ENCODE measurements at regions not wholly inside any gene's neighbourhood (a gene's known extent, or its start where the extent isn't known, plus 50 kb on each side); places are given as distances from the start of the nearest gene placed in this dataset.

GRCh38 chr2:205880048-205880447 lies 197.7 kb downstream of the NRP2 start:
- no peak overlapping the region for H3K27ac ChIP-seq (ENCODE audit: low read length)
- CTCF ChIA-PET, result no interaction called here
- no peaks in the 10 kb centered on the region for H3K4me1 ChIP-seq (ENCODE audit: control insufficient read depth, insufficient read depth, low read length)
- no TSS peak for BruUV-seq (replicated peaks)
- no peak for TF ChIP-seq POLR2AphosphoS5 (IDR thresholded peaks at IDR 0.05; ENCODE audit: low read depth, low read length)
- intact Hi-C loops (cut with micrococcal nuclease; ENCODE audit: unreplicated experiment), result no loop called here
- ATAC-seq (no peak), DNase-seq (ENCODE audit: low read depth, low spot score) (no peak)
- no peaks in the 10 kb centered on the region for H3K9me3 ChIP-seq (ENCODE audit: control insufficient read depth, insufficient read depth, low read depth, low read length)
- no peaks in the 10 kb centered on the region for H3K36me3 ChIP-seq (ENCODE audit: control insufficient read depth, insufficient read depth, low read length)
- H3K4me3 ChIP-seq (ENCODE audit: low read depth in 2 of 2, low read length in 2 of 2), result no peak overlapping the region
- POLR2A ChIA-PET, result no interaction called here
- in situ Hi-C loops (cut with HindIII; ENCODE audit: low pct_unique_long_range_greater_than_20kb, low sequenced_read_pairs), result no loop called here
- H3K27me3 ChIP-seq (ENCODE audit: control insufficient read depth, insufficient read depth, low read length), result no peaks in the 10 kb centered on the region

- BruUV-seq (replicated peaks), result no TSS peak
- POLR2A ChIA-PET, result no interaction called here
- H3K4me3 ChIP-seq (ENCODE audit: low read depth in 2 of 2, low read length in 2 of 2), result no peak overlapping the region
- intact Hi-C loops (cut with micrococcal nuclease; ENCODE audit: unreplicated experiment) (no loop called here), in situ Hi-C loops (cut with HindIII; ENCODE audit: low pct_unique_long_range_greater_than_20kb, low sequenced_read_pairs) (no loop called here)
- no peaks in the 10 kb centered on the region for H3K36me3 ChIP-seq (ENCODE audit: control insufficient read depth, insufficient read depth, low read length)
- no peak for TF ChIP-seq CTCF (IDR thresholded peaks at IDR 0.05)
- TF ChIP-seq SIN3A (IDR thresholded peaks at IDR 0.05; ENCODE audit: borderline replicate concordance, insufficient read depth, low read depth, low read length), result no peak
- no peak for TF ChIP-seq TCF7L2 (IDR thresholded peaks at IDR 0.05; ENCODE audit: low read depth, low read length)
- TF ChIP-seq POLR2AphosphoS5 (IDR thresholded peaks at IDR 0.05; ENCODE audit: low read depth, low read length), result no peak
- TF ChIP-seq REST (IDR thresholded peaks at IDR 0.05; ENCODE audit: insufficient read depth in 1 of 2, low read depth in 2 of 2, low read length in 1 of 2), result no peak
- H3K9me3 ChIP-seq (ENCODE audit: control insufficient read depth, insufficient read depth, low read depth, low read length), result no peaks in the 10 kb centered on the region
- H3K4me1 ChIP-seq (ENCODE audit: control insufficient read depth, insufficient read depth, low read length), result no peaks in the 10 kb centered on the region
- no peak overlapping the region for H3K27ac ChIP-seq (ENCODE audit: low read length)
- ATAC-seq, result no peak; the same call in 1 of the 2 replicates
- CTCF ChIA-PET, result no interaction called here
- no peaks in the 10 kb centered on the region for H3K27me3 ChIP-seq (ENCODE audit: control insufficient read depth, insufficient read depth, low read length)
- DNase-seq (ENCODE audit: low read depth, low spot score), result no peak
Measured at GRCh38 chr2:205878999-205879762, 196.9 kb downstream of the NRP2 start.

- intact Hi-C loops (cut with micrococcal nuclease; ENCODE audit: unreplicated experiment), result no loop called here
Measured at GRCh38 chr2:205877496-205877895, 195.2 kb downstream of the NRP2 start.

More at GRCh38 chr2:205877496-205877895, 195.2 kb downstream of the NRP2 start:
- no TSS peak for BruUV-seq (replicated peaks)
- ChIA-PET CTCF (no interaction called here), POLR2A (no interaction called here)
- in situ Hi-C loops (cut with HindIII; ENCODE audit: low pct_unique_long_range_greater_than_20kb, low sequenced_read_pairs), result no loop called here
- Histone ChIP-seq H3K36me3 (ENCODE audit: control insufficient read depth, insufficient read depth, low read length) (no peaks in the 10 kb centered on the region), H3K27me3 (ENCODE audit: control insufficient read depth, insufficient read depth, low read length) (no peaks in the 10 kb centered on the region), H3K4me3 (ENCODE audit: low read depth in 2 of 2, low read length in 2 of 2) (no peak overlapping the region), H3K9me3 (ENCODE audit: control insufficient read depth, insufficient read depth, low read depth, low read length) (no peaks in the 10 kb centered on the region), H3K4me1 (ENCODE audit: control insufficient read depth, insufficient read depth, low read length) (no peaks in the 10 kb centered on the region), H3K27ac (ENCODE audit: low read length) (no peak overlapping the region)
- TF ChIP-seq CTCF (IDR thresholded peaks at IDR 0.05), result no peak
- no peak for TF ChIP-seq SIN3A (IDR thresholded peaks at IDR 0.05; ENCODE audit: borderline replicate concordance, insufficient read depth, low read depth, low read length)
- TF ChIP-seq POLR2AphosphoS5 (IDR thresholded peaks at IDR 0.05; ENCODE audit: low read depth, low read length), result no peak
- no peak for TF ChIP-seq REST (IDR thresholded peaks at IDR 0.05; ENCODE audit: insufficient read depth in 1 of 2, low read depth in 2 of 2, low read length in 1 of 2)
- TF ChIP-seq TCF7L2 (IDR thresholded peaks at IDR 0.05; ENCODE audit: low read depth, low read length), result no peak
- DNase-seq (ENCODE audit: low read depth, low spot score) (no peak), ATAC-seq (no peak)

Measured in Panc1 (cell line).